HEK293T (cell line): ENCODE measurements at regions not wholly inside any gene's neighbourhood (a gene's known extent, or its start where the extent isn't known, plus 50 kb on each side); places are given as distances from the start of the nearest gene placed in this dataset.

Experiments
- CTCF ChIA-PET: fragments of 350-600 bp; formaldehyde crosslinking; extraction: SDS; loops from one replicate; lab custom pipeline; 2021; ENCODE audit warnings: antibody characterized with exemption, inconsistent platforms; lab: Yijun Ruan, JAX
- POLR2A ChIA-PET: fragments of 350-600 bp; formaldehyde crosslinking; extraction: SDS; loops from one replicate; lab custom pipeline; 2020; ENCODE audit warnings: antibody characterized with exemption, inconsistent platforms; lab: Yijun Ruan, JAX
- DNase-seq: peaks from one replicate; pipeline ENCODE4 v3.0.0; 2012; ENCODE audit warnings: mixed read lengths; ENCODE audit errors: extremely low spot score
- ARNT ChIP-seq: fragments of 450-650 bp; IDR thresholded peaks from 2 replicates; pipeline ENCODE4 v1.6.1; 2017; ENCODE audit warnings: mild to moderate bottlenecking
- BHLHE40 ChIP-seq: fragments of 450-650 bp; IDR thresholded peaks from 2 replicates; pipeline ENCODE4 v1.6.1; 2016; ENCODE audit warnings: mild to moderate bottlenecking, moderate library complexity, borderline replicate concordance
- CTBP1 ChIP-seq: fragments of 450-650 bp; IDR thresholded peaks from 2 replicates; pipeline ENCODE4 v1.6.1; 2016; ENCODE audit warnings: borderline replicate concordance
- ELF4 ChIP-seq: fragments of 450-650 bp; IDR thresholded peaks from 2 replicates; pipeline ENCODE4 v1.6.1; 2017; ENCODE audit warnings: antibody characterized with exemption
- FOXA1 ChIP-seq: fragments of 450-650 bp; IDR thresholded peaks from 2 replicates; pipeline ENCODE4 v1.6.1; 2016; ENCODE audit warnings: mild to moderate bottlenecking
- FOXK2 ChIP-seq: fragments of 450-650 bp; IDR thresholded peaks from 2 replicates; pipeline ENCODE4 v1.6.1; 2016; ENCODE audit warnings: mild to moderate bottlenecking
- FOXM1 ChIP-seq: fragments of 450-650 bp; IDR thresholded peaks from 2 replicates; pipeline ENCODE4 v1.6.1; 2017; ENCODE audit warnings: mild to moderate bottlenecking, borderline replicate concordance
- HDGF ChIP-seq: fragments of 450-650 bp; IDR thresholded peaks from 2 replicates; pipeline ENCODE4 v1.6.1; 2017; ENCODE audit warnings: antibody characterized with exemption, borderline replicate concordance
- L3MBTL2 ChIP-seq: fragments of 450-650 bp; conservative IDR thresholded peaks from 2 replicates; pipeline ENCODE4 v1.6.1; 2016; ENCODE audit warnings: mild to moderate bottlenecking
- LEF1 ChIP-seq: fragments of 450-650 bp; IDR thresholded peaks from 2 replicates; pipeline ENCODE4 v1.6.1; 2017; ENCODE audit warnings: mild to moderate bottlenecking, borderline replicate concordance
- NFRKB ChIP-seq: fragments of 450-650 bp; IDR thresholded peaks from 2 replicates; pipeline ENCODE4 v1.6.1; 2016; ENCODE audit warnings: mild to moderate bottlenecking, moderate library complexity
- SP1 ChIP-seq: fragments of 450-650 bp; IDR thresholded peaks from 2 replicates; pipeline ENCODE4 v1.6.1; 2017
- SUZ12 ChIP-seq: fragments of 450-650 bp; IDR thresholded peaks from 2 replicates; pipeline ENCODE4 v1.6.1; 2016; ENCODE audit warnings: mild to moderate bottlenecking
- TARDBP ChIP-seq: fragments of 450-650 bp; IDR thresholded peaks from 2 replicates; pipeline ENCODE4 v1.6.1; 2016
- ZNF384 ChIP-seq: fragments of 450-650 bp; IDR thresholded peaks from 2 replicates; pipeline ENCODE4 v1.6.1; 2016
- TF ChIP-seq, protein P1 (sequence below): fragments of 450-650 bp; IDR thresholded peaks from 2 replicates; pipeline ENCODE4 v1.6.1; 2016

GRCh38 chr13:74338341-74338740 lies 204.1 kb upstream of the KLF12 start:
- no peak for DNase-seq
- TF ChIP-seq FOXK2 (no peak), FOXA1 (no peak), BHLHE40 (no peak), SUZ12 (no peak), L3MBTL2 (no peak), TARDBP (no peak), FOXM1 (no peak), NFRKB (no peak)
- ChIA-PET CTCF (no interaction called here), POLR2A (no interaction called here)

GRCh38 chr13:74336546-74336945 lies 202.3 kb upstream of the KLF12 start:
- no peak for DNase-seq
- CTCF ChIA-PET, result interaction anchor here (0.7 to 1.1 kb wide), 4 partner anchors 14 to 990 kb away, joined by 3 read pairs; no protein-coding TSS in a partner anchor
- TF ChIP-seq, protein P1, sequence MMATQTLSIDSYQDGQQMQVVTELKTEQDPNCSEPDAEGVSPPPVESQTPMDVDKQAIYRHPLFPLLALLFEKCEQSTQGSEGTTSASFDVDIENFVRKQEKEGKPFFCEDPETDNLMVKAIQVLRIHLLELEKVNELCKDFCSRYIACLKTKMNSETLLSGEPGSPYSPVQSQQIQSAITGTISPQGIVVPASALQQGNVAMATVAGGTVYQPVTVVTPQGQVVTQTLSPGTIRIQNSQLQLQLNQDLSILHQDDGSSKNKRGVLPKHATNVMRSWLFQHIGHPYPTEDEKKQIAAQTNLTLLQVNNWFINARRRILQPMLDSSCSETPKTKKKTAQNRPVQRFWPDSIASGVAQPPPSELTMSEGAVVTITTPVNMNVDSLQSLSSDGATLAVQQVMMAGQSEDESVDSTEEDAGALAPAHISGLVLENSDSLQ, result no peak
- no peak for TF ChIP-seq FOXM1
- TF ChIP-seq FOXA1, result no peak
- no peak for TF ChIP-seq SP1
- TF ChIP-seq NFRKB, result no peak
- TF ChIP-seq FOXK2, result no peak
- no peak for TF ChIP-seq HDGF
- TF ChIP-seq TARDBP, result no peak
- POLR2A ChIA-PET, result no interaction called here

GRCh38 chr13:74335370-74335769 lies 201.2 kb upstream of the KLF12 start:
- DNase-seq, result no peak
- ChIA-PET CTCF (no interaction called here), POLR2A (no interaction called here)
- TF ChIP-seq SP1 (no peak), CTBP1 (no peak), FOXA1 (no peak), FOXM1 (no peak), L3MBTL2 (no peak), HDGF (no peak), ELF4 (no peak), ARNT (no peak), NFRKB (no peak), ZNF384 (no peak), LEF1 (no peak)

GRCh38 chr13:74329962-74330361 lies 195.8 kb upstream of the KLF12 start:
- TF ChIP-seq L3MBTL2, result no peak
- no peak for TF ChIP-seq SUZ12
- no peak for TF ChIP-seq FOXA1
- no peak for TF ChIP-seq FOXK2
- TF ChIP-seq, protein P1, result peak; percentile 86
- TF ChIP-seq LEF1, result no peak
- ChIA-PET POLR2A (interaction anchor here (0.6 kb wide), 1 partner anchor 582 kb away, joined by 3 read pairs; no protein-coding TSS in a partner anchor), CTCF (no interaction called here)
- no peak for DNase-seq

DNA sequence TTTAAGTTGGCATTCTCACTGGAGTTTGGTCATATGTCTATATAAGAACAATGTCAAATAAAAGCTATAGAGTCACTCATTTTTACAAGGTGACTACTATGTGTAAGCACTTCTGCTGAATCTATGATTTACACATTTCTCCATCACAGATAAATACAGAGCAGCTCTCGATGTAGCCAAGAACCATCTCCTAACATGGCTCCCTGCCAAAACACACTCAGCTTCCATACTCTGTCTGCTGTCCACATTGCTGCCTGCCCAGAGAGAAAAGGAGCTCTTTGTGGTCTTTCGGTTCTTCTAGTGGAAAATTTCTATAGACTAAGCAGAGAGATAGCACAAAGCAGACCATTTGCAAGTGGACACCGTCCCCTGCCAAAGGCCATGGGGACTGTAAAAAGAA lies 190.9 kb upstream of the KLF12 start:
- CTCF ChIA-PET, result interaction anchor here (0.6 to 1.4 kb wide), 5 partner anchors 17 to 766 kb away, joined by 3 to 6 read pairs (median 4); no protein-coding TSS in a partner anchor
- POLR2A ChIA-PET, result interaction anchor here (0.8 to 3.9 kb wide), 8 partner anchors 8 to 1597 kb away, joined by 3 to 17 read pairs (median 4); partner anchors contain the start of genes BORA, KLF12 and MZT1
- TF ChIP-seq FOXA1, result no peak
- peak; percentile 69; the same call in 1 of the 2 replicates for TF ChIP-seq ARNT
- no peak for TF ChIP-seq L3MBTL2
- TF ChIP-seq, protein P1, result peak; percentile 98
- no peak for TF ChIP-seq TARDBP
- peak; percentile 96 for TF ChIP-seq CTBP1
- no peak for TF ChIP-seq LEF1
- DNase-seq, result peak; percentile 75

DNA sequence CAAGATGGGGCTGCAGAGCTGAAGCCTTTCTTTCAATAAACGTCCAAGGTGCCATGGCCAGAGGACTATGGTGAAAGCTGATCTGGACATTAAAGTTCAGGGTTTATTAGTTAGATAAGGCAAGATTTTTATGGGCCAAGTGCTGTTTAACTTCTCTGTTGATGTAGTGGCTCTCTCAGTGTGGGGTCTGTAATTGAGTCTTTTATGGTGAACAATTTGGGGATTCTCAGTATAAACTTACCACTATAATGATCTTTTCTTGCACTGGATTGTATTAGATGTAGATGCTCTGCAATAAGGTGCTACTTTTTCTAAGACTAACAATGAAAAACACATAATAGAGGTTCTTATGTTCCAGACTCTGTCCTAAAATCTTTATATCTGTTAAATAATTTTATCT lies 190.1 kb upstream of the KLF12 start:
- TF ChIP-seq FOXA1 (peak; percentile 93), HDGF (no peak), FOXM1 (no peak), SP1 (no peak), NFRKB (no peak), ARNT (peak; percentile 75), CTBP1 (peak; percentile 100), ZNF384 (peak; percentile 68; the same call in 1 of the 2 replicates)
- TF ChIP-seq, protein P1, result peak; percentile 91
- POLR2A ChIA-PET, result interaction anchor here (0.9 to 3.9 kb wide), 5 partner anchors 8 to 1597 kb away, joined by 3 to 17 read pairs (median 3); partner anchors contain the start of genes BORA, KLF12 and MZT1
- DNase-seq, result peak; percentile 74
- CTCF ChIA-PET, result interaction anchor here (0.7 to 1.4 kb wide), 4 partner anchors 17 to 767 kb away, joined by 3 to 6 read pairs (median 4); no protein-coding TSS in a partner anchor
